GM18505 (cell line): ENCODE measurements at regions not wholly inside any gene's neighbourhood (a gene's known extent, or its start where the extent isn't known, plus 50 kb on each side); places are given as distances from the start of the nearest gene placed in this dataset.

Experiments used
- ATAC-seq: cut with Tn5 transposase; IDR thresholded peaks from one replicate; pipeline ENCODE4 v1.9.1; 2021; ENCODE audit not compliant: unreplicated experiment
- POLR2A ChIP-seq: IDR thresholded peaks from 4 replicates; pipeline ENCODE4 v1.6.1; 2011; ENCODE audit warnings: borderline replicate concordance; ENCODE audit not compliant: insufficient read depth, insufficient read length; ENCODE audit errors: extremely low read depth

DNA sequence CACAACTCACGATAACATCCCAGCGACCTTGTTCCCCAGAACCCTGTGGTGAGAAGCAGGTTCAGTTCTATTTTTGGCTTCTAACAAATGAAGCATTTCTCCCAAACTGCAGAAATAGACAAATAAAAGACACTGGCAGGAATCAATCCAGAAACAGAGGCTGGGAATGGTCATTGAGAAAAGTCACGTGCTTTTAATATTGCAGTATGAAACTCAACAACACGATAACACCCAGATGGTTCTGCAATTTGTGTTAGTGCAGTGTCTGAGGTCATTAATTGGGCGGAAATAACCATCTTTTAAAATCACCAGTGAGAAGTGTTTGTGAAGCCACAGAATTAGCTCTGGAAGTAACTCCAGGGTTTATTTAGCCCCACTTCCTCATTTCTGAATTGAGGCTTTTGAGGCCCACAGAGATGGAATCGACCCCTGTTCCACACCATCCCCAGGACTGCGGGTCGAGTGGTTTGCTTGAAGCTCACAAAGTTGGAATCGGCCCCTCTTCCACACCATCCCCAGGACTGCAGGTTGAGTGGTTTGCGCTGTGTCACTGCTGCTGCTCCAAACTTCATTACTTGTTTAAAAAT lies 164.7 kb upstream of the IRX4 start:
- no peak for ATAC-seq
- TF ChIP-seq POLR2A: no peak

DNA sequence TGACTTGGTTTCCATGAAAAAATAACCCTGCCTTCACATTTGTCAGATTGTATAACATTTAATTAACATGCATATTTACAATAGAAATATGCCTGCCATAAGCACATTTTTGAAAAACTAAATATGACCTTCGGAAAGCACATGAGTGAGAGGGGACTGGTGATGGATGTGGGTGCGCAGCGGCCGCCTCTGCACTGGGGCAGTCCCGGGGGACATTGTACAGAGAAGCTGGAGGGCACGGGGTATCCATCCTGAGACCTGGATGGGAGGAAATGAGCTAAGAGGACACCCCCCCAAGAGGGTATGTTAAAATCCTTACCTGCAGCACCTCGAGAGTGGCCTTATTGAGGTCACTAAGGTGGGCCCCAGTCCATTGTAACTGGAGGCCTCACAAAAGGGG lies 161.3 kb upstream of the IRX4 start:
- ATAC-seq: no peak
- no peak for TF ChIP-seq POLR2A

DNA sequence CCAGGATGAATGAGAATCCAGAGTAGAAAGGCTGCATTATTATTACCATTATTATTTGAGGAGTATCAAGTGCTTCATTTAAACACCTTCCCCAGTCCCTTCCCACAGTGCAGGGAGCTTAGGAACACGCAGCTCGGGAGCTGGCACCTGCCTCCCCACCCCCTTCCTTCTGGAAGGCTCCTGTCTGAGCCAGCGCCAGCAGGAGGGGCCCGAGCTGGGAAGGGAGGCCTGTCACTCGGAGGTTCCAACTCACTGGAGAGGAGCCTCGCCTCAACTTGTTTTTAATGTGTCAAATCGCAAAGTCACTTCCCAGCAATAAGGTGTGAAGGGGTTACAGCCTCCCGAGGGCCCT lies 156.4 kb upstream of the IRX4 start:
- ATAC-seq: no peak
- TF ChIP-seq POLR2A: no peak

DNA sequence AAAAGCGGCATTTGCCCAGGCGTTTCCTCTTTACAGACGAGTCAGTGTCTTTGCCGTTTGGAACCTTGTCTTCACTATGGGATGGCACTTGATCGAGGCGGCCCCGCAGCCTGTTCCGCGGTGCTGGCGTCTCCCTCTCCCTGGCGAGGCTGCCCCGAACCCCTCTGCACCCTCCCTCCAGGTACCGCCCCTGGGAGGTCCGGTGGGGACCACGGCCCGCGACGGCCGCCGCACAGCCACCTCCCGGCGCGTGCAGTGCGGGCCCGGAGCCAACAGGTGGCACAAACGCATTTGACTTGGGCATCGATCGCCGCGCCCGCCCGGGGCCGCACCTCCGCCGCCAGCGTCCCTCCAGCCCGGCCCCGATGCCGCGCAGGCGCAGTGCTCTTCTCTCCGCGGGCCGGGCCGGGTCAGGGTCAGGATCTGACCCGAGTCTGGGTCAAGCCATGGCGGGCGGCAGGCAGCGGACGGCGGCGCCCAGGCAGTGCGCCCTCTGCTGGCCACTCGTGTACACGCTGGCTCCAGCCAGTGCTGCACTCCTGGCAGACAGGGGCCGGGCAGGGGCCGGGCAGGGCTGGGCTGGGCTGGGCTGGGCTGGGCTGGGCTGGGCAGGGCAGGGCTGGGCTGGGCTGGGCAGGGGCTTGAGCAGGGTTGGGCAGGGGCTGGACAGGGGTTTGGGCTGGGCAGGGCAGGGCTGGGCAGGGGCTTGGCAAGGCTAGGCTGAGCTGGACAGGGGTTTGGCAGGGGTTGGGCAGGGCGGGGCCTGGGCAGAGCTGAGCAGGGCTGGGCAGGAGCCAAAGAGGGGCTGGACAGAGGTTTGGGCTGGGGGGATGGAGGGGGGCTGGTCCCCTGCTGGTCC lies 155.8 kb upstream of the IRX4 start:
- peak; percentile 97 for ATAC-seq
- TF ChIP-seq POLR2A: no peak

DNA sequence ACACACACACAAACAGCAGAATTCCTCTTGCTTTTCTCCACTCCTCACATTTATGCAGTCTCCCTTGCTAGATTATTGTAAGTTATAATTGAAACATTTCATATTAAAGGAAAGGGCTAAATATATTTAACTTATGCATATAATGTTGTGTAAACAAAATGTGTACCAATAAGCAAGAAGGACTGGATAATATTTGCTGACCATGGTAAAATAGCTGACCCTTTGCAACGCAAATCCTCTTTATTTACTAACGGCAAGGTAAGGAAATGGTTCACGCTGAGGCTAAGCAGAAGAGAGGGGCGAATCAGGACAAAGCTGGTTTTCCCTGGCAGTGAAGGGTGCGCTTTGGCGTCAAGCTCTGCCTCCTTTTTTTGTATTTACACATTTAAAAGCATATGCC lies 154.2 kb upstream of the IRX4 start:
- no peak for TF ChIP-seq POLR2A
- ATAC-seq: no peak

DNA sequence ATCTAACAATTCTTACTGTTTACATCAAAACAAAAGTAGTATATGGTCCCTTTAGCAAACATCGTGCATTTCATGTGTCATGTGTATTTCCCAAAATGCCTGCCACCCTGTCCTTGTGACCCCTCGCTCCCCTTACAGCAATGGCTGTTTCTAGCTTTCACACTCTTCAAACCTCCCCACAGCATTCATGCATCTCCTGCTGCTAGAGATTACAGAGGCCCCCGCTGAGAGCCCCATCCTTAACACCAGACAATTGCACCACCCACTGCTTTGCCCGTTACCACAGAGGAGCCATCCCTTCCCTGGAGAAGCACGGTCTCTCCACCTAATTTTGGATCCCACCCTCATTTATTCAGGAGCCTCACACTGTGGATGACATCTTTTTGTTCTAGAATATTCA lies 149.7 kb upstream of the IRX4 start:
- no peak for TF ChIP-seq POLR2A
- no peak for ATAC-seq

DNA sequence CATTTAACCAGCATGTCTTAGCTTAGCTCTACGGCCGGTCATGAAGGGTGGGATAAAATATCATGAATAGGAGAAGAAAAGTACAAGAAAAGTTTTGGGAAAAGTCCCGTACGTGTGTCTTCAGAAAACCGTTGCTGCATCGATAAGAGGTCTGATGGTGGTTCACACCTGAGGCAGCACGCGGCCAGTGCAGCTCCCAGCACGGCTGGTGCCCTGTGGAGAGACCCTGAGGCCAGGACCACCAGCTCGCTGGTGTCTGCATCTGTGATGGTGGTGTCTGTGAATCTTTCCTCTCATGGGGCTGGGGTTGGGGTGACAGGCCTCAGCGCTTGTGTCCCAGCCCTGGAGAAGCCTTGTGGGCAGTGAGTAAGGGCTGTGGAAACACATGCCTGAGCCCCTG lies 148.9 kb upstream of the IRX4 start:
- TF ChIP-seq POLR2A: no peak
- ATAC-seq: no peak

DNA sequence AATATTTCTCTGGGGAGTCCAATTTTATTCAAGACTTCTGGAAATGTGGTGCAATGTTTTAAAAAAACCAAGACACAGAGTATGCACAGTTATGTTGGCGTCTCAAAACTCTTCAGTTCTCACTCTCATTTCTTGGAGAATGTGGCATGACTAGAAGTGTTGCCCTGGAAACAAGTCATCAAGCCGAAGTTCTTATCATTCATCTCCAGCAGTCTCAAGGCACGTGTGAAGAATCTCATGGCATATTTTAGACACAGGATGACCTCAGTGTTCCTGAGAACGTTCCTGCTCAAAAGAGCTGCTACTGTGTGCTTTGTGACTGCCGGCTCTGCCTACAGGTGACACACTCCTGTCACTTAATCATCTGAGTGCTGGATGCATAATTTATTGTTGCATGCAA lies 147.4 kb upstream of the IRX4 start:
- TF ChIP-seq POLR2A: no peak
- no peak for ATAC-seq

DNA sequence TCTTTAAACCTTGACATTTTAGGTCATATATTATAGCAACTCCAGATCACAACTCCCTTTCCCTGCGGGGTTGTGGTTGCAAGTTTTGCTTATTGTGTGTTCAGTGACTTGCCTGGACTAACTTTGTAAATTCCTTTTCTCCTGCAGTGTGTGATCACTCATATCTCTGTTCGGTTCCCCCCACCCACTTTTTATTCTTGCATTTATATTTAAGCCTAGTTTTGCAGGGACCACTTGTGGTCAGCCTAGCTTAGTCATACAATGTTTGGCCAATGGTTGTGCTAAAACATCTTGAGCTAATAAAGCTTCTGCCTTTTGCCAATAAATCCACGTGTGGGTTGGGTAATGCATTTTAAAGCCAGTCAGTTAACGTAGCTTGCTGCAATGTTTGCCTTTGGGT lies 146.5 kb upstream of the IRX4 start:
- TF ChIP-seq POLR2A: no peak
- no peak for ATAC-seq

DNA sequence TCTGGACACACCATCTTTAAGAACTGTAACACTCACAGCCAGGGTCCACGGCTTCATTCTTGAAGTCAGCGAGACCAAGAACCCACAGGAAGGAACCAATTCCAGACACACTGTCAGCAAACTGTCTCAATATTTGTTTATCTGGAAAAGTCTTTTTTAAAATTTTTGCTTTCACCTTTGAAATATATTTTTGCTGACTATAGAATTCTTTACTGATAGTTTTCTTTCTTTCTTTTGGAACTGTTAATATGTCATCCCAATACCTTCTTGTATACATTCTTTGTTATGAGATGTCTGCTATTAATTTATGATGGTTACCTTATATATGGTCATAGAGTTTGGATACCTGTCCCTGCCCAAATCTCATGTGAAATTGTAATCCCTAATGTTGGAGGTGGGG lies 145.1 kb upstream of the IRX4 start:
- no peak for ATAC-seq
- TF ChIP-seq POLR2A: no peak

DNA sequence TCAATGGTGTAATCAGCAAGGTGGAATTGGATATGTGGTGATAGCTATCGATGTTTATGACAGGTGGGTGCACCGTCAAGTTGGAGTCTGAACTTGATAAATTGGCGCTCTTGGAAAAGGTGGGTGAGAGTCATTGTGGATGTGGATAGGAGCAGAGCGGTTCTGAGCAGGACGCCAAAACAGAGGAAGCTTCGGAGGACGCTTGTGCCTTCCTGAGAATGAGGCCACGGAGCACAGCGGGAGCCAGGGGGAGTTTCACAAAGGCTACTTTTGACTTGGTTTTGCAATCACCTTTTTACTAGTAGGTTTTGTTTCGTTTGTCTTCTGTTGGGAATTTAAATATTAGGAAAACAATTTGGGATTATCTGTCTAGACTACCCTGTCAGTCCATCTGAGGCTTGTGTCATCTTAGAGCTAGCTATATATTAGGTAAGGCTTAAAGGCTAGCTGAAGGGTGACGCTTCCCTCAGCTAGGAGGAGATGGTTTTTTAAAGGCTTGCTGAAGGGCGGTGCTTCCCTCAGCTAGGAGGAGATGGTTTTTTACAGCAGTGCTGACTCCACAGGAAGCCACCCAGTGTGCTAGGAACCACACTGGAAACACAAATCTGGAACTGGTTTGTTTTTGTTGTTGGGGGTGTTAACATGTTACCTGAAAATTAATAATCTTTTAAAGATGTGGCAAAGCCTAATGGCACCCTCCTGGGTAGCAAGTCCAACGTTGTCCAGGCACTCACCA lies 142.4 kb upstream of the IRX4 start:
- ATAC-seq: no peak
- no peak for TF ChIP-seq POLR2A

DNA sequence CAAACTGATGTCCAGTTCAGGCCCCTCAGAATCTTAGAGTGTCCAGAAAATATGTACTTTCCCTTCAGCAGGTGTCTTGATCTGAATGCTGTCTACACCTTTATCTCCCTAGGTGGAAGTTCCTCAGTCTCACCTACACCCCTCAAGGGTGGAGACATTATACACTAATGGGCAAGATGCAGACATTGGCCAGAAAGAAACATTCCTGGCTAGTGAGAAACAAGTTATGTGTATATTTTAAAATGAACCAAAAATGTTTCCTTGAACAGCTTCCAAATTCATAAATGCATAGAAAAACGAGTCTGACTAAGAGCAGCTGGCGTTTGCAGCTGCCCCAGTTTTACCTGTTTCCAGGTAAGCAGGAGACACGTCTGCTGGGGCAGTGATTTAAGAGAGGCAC lies 140.5 kb upstream of the IRX4 start:
- no peak for ATAC-seq
- TF ChIP-seq POLR2A: no peak

DNA sequence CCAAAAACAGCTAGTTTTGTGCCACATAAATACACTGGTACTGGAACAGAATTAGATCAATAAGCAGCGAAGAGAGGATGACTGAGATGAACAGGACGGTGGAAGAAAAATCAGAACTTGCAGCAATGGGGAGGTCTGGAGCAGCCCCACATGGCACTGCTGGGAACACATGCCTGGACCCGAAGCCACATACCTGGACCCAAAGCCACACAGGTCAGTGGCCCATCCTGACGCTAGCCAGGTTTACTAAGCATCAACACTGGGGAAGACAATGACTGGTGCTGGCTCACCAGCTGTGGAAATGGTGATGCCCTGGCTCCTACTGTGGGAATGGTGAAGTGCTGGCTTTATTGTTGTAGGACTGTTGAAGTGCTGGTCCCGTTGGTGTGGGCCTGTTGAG lies 139.7 kb upstream of the IRX4 start:
- TF ChIP-seq POLR2A: no peak
- no peak for ATAC-seq
